ENCODE measurements at regions not wholly inside any gene's neighbourhood (a gene's known extent, or its start where the extent isn't known, plus 50 kb on each side); places are given as distances from the start of the nearest gene placed in this dataset.
"Not testable (repeated sequence)": the region's sequence is repeated elsewhere in the genome, so short reads cannot be mapped to it uniquely, and the experiment has no call there.

- Histone ChIP-seq H3K27ac (no peak overlapping the region), H3K4me3 (no peak overlapping the region), H3K27me3 (replicated peaks; ENCODE audit: insufficient read depth) (no peaks in the 10 kb centered on the region), H3K36me3 (no peaks in the 10 kb centered on the region), H3K9me3 (no peaks in the 10 kb centered on the region), H3K4me1 (replicated peaks) (no peaks in the 10 kb centered on the region)
- 87% methylated on average over 6 of the region's 6 CpGs for WGBS
- TF ChIP-seq POLR2A (IDR thresholded peaks at IDR 0.05) (no peak), CTCF (IDR thresholded peaks at IDR 0.05) (no peak), POLR2AphosphoS5 (IDR thresholded peaks at IDR 0.05) (no peak)
- intact Hi-C loops (cut with DNase I): no loop called here
- no peak for DNase-seq (ENCODE audit: low spot score)
These were observed 187.3 kb upstream of the CFAP20DC start for GRCh38 chr3:59237121-59237520.

- TF ChIP-seq POLR2AphosphoS5 (IDR thresholded peaks at IDR 0.05) (no peak), POLR2A (IDR thresholded peaks at IDR 0.05) (no peak), CTCF (IDR thresholded peaks at IDR 0.05) (no peak)
- WGBS: 37% methylated on average over 3 of the region's 3 CpGs
These were observed 185.8 kb upstream of the CFAP20DC start for GRCh38 chr3:59235634-59236012.

GRCh38 chr3:59234884-59235633 lies 185.2 kb upstream of the CFAP20DC start:
- TF ChIP-seq POLR2AphosphoS5 (IDR thresholded peaks at IDR 0.05) (no peak), POLR2A (IDR thresholded peaks at IDR 0.05) (no peak), CTCF (IDR thresholded peaks at IDR 0.05) (no peak)
- no peaks in the 10 kb centered on the region for H3K36me3 ChIP-seq
- DNase-seq (ENCODE audit: low spot score): no peak
- intact Hi-C loops (cut with DNase I): no loop called here
- no peak overlapping the region for H3K4me3 ChIP-seq
- no peaks in the 10 kb centered on the region for H3K9me3 ChIP-seq
- H3K4me1 ChIP-seq (replicated peaks): no peaks in the 10 kb centered on the region
- no peak overlapping the region for H3K27ac ChIP-seq
- H3K27me3 ChIP-seq (replicated peaks; ENCODE audit: insufficient read depth): no peaks in the 10 kb centered on the region
- WGBS: 44% methylated on average over 2 of the region's 2 CpGs

More at GRCh38 chr3:59235634-59236012, 185.8 kb upstream of the CFAP20DC start:
- H3K27ac ChIP-seq: no peak overlapping the region
- no peaks in the 10 kb centered on the region for H3K36me3 ChIP-seq
- H3K4me3 ChIP-seq: no peak overlapping the region
- no peak for DNase-seq (ENCODE audit: low spot score)
- H3K4me1 ChIP-seq (replicated peaks): no peaks in the 10 kb centered on the region
- no peaks in the 10 kb centered on the region for H3K27me3 ChIP-seq (replicated peaks; ENCODE audit: insufficient read depth)
- H3K9me3 ChIP-seq: no peaks in the 10 kb centered on the region
- intact Hi-C loops (cut with DNase I): no loop called here

- H3K36me3 ChIP-seq; H3K4me1 ChIP-seq (replicated peaks); H3K27me3 ChIP-seq (replicated peaks; ENCODE audit: insufficient read depth); H3K4me3 ChIP-seq; intact Hi-C loops (cut with DNase I); DNase-seq (ENCODE audit: low spot score); H3K27ac ChIP-seq; H3K9me3 ChIP-seq: not testable (repeated sequence)
- 81% methylated on average over 2 of the region's 2 CpGs for WGBS
These were observed 180.6 kb upstream of the CFAP20DC start for GRCh38 chr3:59230379-59230778.

- Histone ChIP-seq H3K27ac (no peak overlapping the region), H3K4me1 (replicated peaks) (no peaks in the 10 kb centered on the region), H3K36me3 (no peaks in the 10 kb centered on the region), H3K27me3 (replicated peaks; ENCODE audit: insufficient read depth) (no peaks in the 10 kb centered on the region), H3K4me3 (no peak overlapping the region), H3K9me3 (no peaks in the 10 kb centered on the region)
- intact Hi-C loops (cut with DNase I): loop anchor here (10.0 kb wide), 1 partner anchor 641 kb away; no protein-coding TSS in a partner anchor
- TF ChIP-seq POLR2AphosphoS5 (IDR thresholded peaks at IDR 0.05) (no peak), CTCF (IDR thresholded peaks at IDR 0.05) (no peak), POLR2A (IDR thresholded peaks at IDR 0.05) (no peak)
- DNase-seq (ENCODE audit: low spot score): no peak
These were observed 164.0 kb upstream of the CFAP20DC start for GRCh38 chr3:59213860-59214259.
